ENCODE measurements at regions not wholly inside any gene's neighbourhood (a gene's known extent, or its start where the extent isn't known, plus 50 kb on each side); places are given as distances from the start of the nearest gene placed in this dataset.

- in situ Hi-C loops (cut with HindIII; ENCODE audit: low sequenced_read_pairs): loop anchor here (25.0 kb wide), 1 partner anchor 245 kb away; no protein-coding TSS in a partner anchor
- DNase-seq (ENCODE audit: low read depth, low spot score): no peak
- no peak for TF ChIP-seq CTCF (IDR thresholded peaks at IDR 0.05; ENCODE audit: low read depth, low read length)
- no peak overlapping the region for H3K4me3 ChIP-seq (ENCODE audit: low read depth, low read length)
Measured at GRCh38 chr14:100657780-100658179, 68.9 kb upstream of the DLK1 start.

- DNase-seq (ENCODE audit: low read depth, low spot score): no peak
- H3K4me3 ChIP-seq (ENCODE audit: low read depth, low read length): no peak overlapping the region
- TF ChIP-seq CTCF (IDR thresholded peaks at IDR 0.05; ENCODE audit: low read depth, low read length): no peak
- in situ Hi-C loops (cut with HindIII; ENCODE audit: low sequenced_read_pairs): loop anchor here (25.0 kb wide), 1 partner anchor 246 kb away; no protein-coding TSS in a partner anchor
Measured at GRCh38 chr14:100658181-100658886, 68.4 kb upstream of the DLK1 start.

GRCh38 chr14:100659345-100660001 lies 67.2 kb upstream of the DLK1 start:
- in situ Hi-C loops (cut with HindIII; ENCODE audit: low sequenced_read_pairs): loop anchor here (25.0 kb wide), 1 partner anchor 247 kb away; no protein-coding TSS in a partner anchor
- H3K4me3 ChIP-seq (ENCODE audit: low read depth, low read length): no peak overlapping the region
- DNase-seq (ENCODE audit: low read depth, low spot score): no peak
- TF ChIP-seq CTCF (IDR thresholded peaks at IDR 0.05; ENCODE audit: low read depth, low read length): no peak

GRCh38 chr14:100660498-100660881 lies 66.2 kb upstream of the DLK1 start:
- no peak for DNase-seq (ENCODE audit: low read depth, low spot score)
- in situ Hi-C loops (cut with HindIII; ENCODE audit: low sequenced_read_pairs): loop anchor here (25.0 kb wide), 1 partner anchor 248 kb away; no protein-coding TSS in a partner anchor
- TF ChIP-seq CTCF (IDR thresholded peaks at IDR 0.05; ENCODE audit: low read depth, low read length): no peak
- H3K4me3 ChIP-seq (ENCODE audit: low read depth, low read length): no peak overlapping the region

- in situ Hi-C loops (cut with HindIII; ENCODE audit: low sequenced_read_pairs): loop anchor here (25.0 kb wide), 1 partner anchor 249 kb away; no protein-coding TSS in a partner anchor
- no peak overlapping the region for H3K4me3 ChIP-seq (ENCODE audit: low read depth, low read length)
- no peak for TF ChIP-seq CTCF (IDR thresholded peaks at IDR 0.05; ENCODE audit: low read depth, low read length)
- DNase-seq (ENCODE audit: low read depth, low spot score): no peak
Measured at GRCh38 chr14:100660882-100661635, 65.6 kb upstream of the DLK1 start.

Measured in astrocyte of the spinal cord (primary cell).